ENCODE measurements at regions not wholly inside any gene's neighbourhood (a gene's known extent, or its start where the extent isn't known, plus 50 kb on each side); places are given as distances from the start of the nearest gene placed in this dataset.

DNA sequence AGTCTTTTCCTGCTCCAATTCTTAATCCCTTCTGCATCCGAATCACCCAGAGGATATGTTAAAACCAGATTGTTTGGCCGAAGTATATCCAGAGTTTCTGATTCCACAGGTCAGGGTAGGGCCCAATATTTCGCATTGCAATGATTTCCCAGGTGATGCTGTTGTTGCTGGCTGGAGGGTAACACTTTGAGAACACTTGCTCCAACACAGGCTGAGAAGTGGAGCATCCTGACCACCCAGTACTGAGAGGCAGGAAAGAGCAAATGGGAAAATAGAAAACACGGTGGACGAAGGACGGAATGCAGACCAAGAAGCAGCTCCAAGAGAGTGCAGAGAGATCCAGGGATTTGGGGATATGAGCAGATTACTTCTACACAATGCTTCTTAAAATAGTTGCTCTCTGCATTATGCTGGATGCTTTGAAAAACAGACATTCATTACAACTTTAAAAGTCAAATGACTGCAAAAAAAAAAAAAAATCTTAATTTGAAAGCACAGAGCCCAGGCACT lies 362.2 kb upstream of the SLC14A2 start:
- no peaks in the 10 kb centered on the region for H3K36me3 ChIP-seq
- peaks cover 0 to 12% (median 3%) of the 10 kb centered on the region in 4 donors for H3K4me1 ChIP-seq
- 91 to 93% methylated on average over 6 of the region's 6 CpGs for WGBS, 2 donors (ENCODE audit: low coverage in 1 of 2)
- H3K27me3 ChIP-seq: no peaks in the 10 kb centered on the region
- no peak overlapping the region for H3K4me3 ChIP-seq
- in situ Hi-C loops (cut with MboI; ENCODE audit: low pct_ligation_motif_present in 1 of 4, low pct_unique_long_range_greater_than_20kb in 1 of 4, low sequenced_read_pairs in 3 of 4): no loop called here
- DNase-seq: no peak
- H3K9me3 ChIP-seq: no peaks in the 10 kb centered on the region
- intact Hi-C loops (cut with DNase I; ENCODE audit: low total_unique reads): no loop called here
- no peak overlapping the region for H3K27ac ChIP-seq
- TF ChIP-seq POLR2AphosphoS5 (IDR thresholded peaks at IDR 0.05) (no peak), EP300 (IDR thresholded peaks at IDR 0.05; ENCODE audit: low read depth) (no peak), POLR2A (IDR thresholded peaks at IDR 0.05) (no peak)
- TF ChIP-seq, protein P1, sequence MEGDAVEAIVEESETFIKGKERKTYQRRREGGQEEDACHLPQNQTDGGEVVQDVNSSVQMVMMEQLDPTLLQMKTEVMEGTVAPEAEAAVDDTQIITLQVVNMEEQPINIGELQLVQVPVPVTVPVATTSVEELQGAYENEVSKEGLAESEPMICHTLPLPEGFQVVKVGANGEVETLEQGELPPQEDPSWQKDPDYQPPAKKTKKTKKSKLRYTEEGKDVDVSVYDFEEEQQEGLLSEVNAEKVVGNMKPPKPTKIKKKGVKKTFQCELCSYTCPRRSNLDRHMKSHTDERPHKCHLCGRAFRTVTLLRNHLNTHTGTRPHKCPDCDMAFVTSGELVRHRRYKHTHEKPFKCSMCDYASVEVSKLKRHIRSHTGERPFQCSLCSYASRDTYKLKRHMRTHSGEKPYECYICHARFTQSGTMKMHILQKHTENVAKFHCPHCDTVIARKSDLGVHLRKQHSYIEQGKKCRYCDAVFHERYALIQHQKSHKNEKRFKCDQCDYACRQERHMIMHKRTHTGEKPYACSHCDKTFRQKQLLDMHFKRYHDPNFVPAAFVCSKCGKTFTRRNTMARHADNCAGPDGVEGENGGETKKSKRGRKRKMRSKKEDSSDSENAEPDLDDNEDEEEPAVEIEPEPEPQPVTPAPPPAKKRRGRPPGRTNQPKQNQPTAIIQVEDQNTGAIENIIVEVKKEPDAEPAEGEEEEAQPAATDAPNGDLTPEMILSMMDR (IDR thresholded peaks at IDR 0.05): no peak

- no peak for DNase-seq
- in situ Hi-C loops (cut with MboI; ENCODE audit: low pct_ligation_motif_present in 1 of 4, low pct_unique_long_range_greater_than_20kb in 1 of 4, low sequenced_read_pairs in 3 of 4): no loop called here
- WGBS, 2 donors (ENCODE audit: low coverage in 1 of 2): 75 to 88% methylated on average over 2 to 6 of the region's 6 CpGs
- no peaks in the 10 kb centered on the region for H3K9me3 ChIP-seq
- H3K4me1 ChIP-seq: peaks cover 0 to 5% (median 2%) of the 10 kb centered on the region in 4 donors
- H3K36me3 ChIP-seq: no peaks in the 10 kb centered on the region
- no peaks in the 10 kb centered on the region for H3K27me3 ChIP-seq
- TF ChIP-seq POLR2A (IDR thresholded peaks at IDR 0.05) (no peak), EP300 (IDR thresholded peaks at IDR 0.05; ENCODE audit: low read depth) (no peak), POLR2AphosphoS5 (IDR thresholded peaks at IDR 0.05) (no peak)
- TF ChIP-seq, protein P1 (IDR thresholded peaks at IDR 0.05): no peak
- intact Hi-C loops (cut with DNase I; ENCODE audit: low total_unique reads): no loop called here
- peak overlapping the region; percentile 54 to 73 (median 59) for H3K27ac ChIP-seq
- no peak overlapping the region for H3K4me3 ChIP-seq
Measured at GRCh38 chr18:45253973-45254708, 361.1 kb upstream of the SLC14A2 start.

DNA sequence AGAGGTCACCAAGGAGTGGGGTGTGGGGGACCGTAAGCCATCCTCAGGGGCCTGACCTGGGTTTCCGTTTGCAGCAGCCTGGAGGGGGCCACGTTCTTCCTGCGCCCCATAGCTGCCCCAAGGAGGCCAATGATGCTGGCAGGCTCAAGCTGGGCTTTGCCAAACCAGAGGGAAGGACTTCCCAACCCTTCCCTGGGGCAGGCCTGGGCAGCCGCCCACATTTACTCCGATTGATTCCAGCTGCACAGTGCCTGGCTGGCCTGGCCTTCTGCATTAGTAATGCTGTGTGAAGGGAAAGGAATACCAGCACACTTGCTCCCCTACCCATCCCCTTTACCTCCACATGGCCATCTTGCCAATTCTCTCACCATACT lies 360.6 kb upstream of the SLC14A2 start:
- WGBS, 2 donors (ENCODE audit: low coverage in 1 of 2): 91 to 100% methylated on average over 2 to 6 of the region's 6 CpGs

DNA sequence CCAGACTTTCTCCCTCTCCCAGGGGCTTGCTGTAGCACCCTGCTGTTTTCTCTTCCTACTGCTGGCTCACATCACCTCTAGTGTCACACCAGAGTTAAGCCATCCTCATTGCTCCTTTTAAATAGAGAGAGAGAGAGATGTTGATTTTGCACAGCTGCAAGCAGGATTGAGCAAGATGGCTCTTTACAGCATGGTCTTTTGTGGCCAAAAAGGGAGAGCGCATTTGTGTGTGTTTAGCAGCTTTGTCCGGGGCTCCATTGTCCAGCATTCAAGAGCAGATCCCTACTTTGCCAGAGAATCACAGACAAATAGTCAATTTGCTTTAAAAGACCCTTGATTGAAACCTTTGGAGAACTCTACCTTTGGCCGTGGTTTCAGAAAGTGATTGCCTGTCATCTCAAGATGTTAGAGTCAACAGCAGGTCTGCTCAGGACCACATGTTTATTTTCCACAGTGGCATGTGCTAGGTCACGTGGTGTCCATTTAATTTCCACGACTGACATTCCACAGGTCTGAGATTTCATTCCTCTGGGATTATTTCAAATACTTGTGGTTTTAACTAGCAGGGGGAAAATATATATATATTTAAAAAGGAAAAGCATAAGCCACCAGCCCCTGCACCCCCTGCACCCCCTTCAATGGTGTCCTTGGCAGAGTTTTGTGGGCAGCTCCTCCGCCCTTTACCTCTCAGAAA lies 359.9 kb upstream of the SLC14A2 start:
- peak overlapping the region; percentile 54 to 73 (median 59) for H3K27ac ChIP-seq
- DNase-seq: peak; percentile 13
- H3K9me3 ChIP-seq: no peaks in the 10 kb centered on the region

More for the DNA sequence above, 360.6 kb upstream of the SLC14A2 start:
- TF ChIP-seq EP300 (IDR thresholded peaks at IDR 0.05; ENCODE audit: low read depth) (no peak), POLR2AphosphoS5 (IDR thresholded peaks at IDR 0.05) (no peak), POLR2A (IDR thresholded peaks at IDR 0.05) (no peak)
- TF ChIP-seq, protein P1 (IDR thresholded peaks at IDR 0.05): no peak
- Histone ChIP-seq H3K27ac (peak overlapping the region; percentile 54 to 73 (median 59)), H3K36me3 (no peaks in the 10 kb centered on the region), H3K27me3 (no peaks in the 10 kb centered on the region), H3K4me1 (peaks cover 0 to 4% (median under 1%) of the 10 kb centered on the region in 4 donors), H3K9me3 (no peaks in the 10 kb centered on the region), H3K4me3 (no peak overlapping the region)
- no peak for DNase-seq
- intact Hi-C loops (cut with DNase I; ENCODE audit: low total_unique reads) (no loop called here), in situ Hi-C loops (cut with MboI; ENCODE audit: low pct_ligation_motif_present in 1 of 4, low pct_unique_long_range_greater_than_20kb in 1 of 4, low sequenced_read_pairs in 3 of 4) (no loop called here)

More for the DNA sequence above, 359.9 kb upstream of the SLC14A2 start:
- H3K4me1 ChIP-seq: peaks cover 0 to 4% (median 0%) of the 10 kb centered on the region in 4 donors
- no peak overlapping the region for H3K4me3 ChIP-seq
- 66 to 77% methylated on average over 5 to 6 of the region's 6 CpGs for WGBS, 2 donors (ENCODE audit: low coverage in 1 of 2)
- H3K36me3 ChIP-seq: no peaks in the 10 kb centered on the region
- TF ChIP-seq, protein P1 (IDR thresholded peaks at IDR 0.05): no peak
- TF ChIP-seq POLR2AphosphoS5 (IDR thresholded peaks at IDR 0.05) (peak; percentile 50 to 75 (median 62)), EP300 (IDR thresholded peaks at IDR 0.05; ENCODE audit: low read depth) (no peak), POLR2A (IDR thresholded peaks at IDR 0.05) (no peak)
- H3K27me3 ChIP-seq: no peaks in the 10 kb centered on the region
- in situ Hi-C loops (cut with MboI; ENCODE audit: low pct_ligation_motif_present in 1 of 4, low pct_unique_long_range_greater_than_20kb in 1 of 4, low sequenced_read_pairs in 3 of 4): no loop called here
- intact Hi-C loops (cut with DNase I; ENCODE audit: low total_unique reads): no loop called here

All from transverse colon (tissue), 4 donors.